GM19468 (cell line): ENCODE measurements at regions not wholly inside any gene's neighbourhood (a gene's known extent, or its start where the extent isn't known, plus 50 kb on each side); places are given as distances from the start of the nearest gene placed in this dataset.

ENCODE experiments used
- ATAC-seq: cut with Tn5 transposase; IDR thresholded peaks from one replicate; pipeline ENCODE4 v1.9.1; 2021; ENCODE audit warnings: mild to moderate bottlenecking, moderate library complexity, moderate number of reproducible peaks; ENCODE audit not compliant: unreplicated experiment; ENCODE audit errors: extremely low read depth

DNA sequence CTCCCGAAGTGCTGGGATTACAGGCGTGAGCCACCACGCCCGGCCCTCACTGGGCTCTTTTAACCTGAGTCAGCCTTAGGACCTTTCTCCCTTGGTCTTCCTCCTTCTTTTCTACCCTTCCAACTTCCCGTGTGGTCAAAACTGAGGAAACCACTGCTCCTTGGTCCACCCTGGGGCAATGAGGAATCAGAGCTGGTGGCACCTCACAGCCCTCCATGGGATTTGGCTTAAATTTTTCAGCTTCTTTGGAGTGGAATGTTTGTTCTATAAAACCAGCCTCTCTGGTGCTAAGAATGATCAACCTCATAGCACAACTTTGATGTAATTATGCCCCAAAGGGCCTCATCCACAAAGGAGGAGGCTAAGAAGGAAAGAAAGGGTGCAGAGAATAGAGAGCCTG, 76.6 kb upstream of the CFAP20DC start:
- ATAC-seq, result no peak

DNA sequence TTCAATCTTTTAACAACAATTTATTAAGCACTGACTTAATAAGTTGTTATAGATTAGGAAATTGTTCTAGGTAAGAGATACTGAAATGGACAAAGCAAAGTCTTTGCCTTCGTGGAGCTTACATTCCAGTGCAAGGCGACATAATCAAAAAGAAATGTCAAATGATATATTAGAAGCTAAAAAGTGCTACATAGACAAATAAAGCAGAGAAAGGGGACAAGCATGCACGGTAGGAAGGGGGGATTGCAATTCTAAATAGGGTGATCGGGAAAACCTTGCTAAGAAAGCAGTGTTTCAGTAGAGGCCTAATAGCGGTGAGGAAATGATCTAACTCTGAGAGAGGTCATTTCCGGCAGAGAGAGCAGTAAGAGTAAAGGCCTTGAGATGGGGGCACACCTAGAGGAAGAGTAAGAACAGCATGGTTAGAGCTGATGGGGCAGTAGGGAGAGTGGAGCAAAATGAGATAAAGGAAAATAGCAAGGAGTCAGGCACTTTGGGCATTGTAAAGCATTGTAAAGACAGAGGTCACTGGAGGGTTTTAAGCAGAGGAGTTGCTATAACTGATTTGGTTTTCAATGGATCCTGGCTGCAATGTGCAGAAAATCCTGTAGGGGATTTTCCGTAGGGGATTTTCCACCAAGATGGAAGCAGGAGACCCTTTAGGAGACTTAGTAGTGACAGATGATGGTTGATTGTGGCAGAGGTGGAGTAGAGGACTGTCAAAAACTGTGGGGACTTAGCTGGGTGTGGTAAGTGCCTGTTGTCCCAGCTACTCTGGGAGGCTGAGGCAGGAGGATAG, 71.7 kb upstream of the CFAP20DC start:
- no peak for ATAC-seq

GRCh38 chr3:59118928-59119327, 69.1 kb upstream of the CFAP20DC start:
- ATAC-seq, result no peak

- ATAC-seq, result no peak
These were observed 67.6 kb upstream of the CFAP20DC start for GRCh38 chr3:59117396-59117795.

GRCh38 chr3:59116233-59116537, 66.4 kb upstream of the CFAP20DC start:
- no peak for ATAC-seq

DNA sequence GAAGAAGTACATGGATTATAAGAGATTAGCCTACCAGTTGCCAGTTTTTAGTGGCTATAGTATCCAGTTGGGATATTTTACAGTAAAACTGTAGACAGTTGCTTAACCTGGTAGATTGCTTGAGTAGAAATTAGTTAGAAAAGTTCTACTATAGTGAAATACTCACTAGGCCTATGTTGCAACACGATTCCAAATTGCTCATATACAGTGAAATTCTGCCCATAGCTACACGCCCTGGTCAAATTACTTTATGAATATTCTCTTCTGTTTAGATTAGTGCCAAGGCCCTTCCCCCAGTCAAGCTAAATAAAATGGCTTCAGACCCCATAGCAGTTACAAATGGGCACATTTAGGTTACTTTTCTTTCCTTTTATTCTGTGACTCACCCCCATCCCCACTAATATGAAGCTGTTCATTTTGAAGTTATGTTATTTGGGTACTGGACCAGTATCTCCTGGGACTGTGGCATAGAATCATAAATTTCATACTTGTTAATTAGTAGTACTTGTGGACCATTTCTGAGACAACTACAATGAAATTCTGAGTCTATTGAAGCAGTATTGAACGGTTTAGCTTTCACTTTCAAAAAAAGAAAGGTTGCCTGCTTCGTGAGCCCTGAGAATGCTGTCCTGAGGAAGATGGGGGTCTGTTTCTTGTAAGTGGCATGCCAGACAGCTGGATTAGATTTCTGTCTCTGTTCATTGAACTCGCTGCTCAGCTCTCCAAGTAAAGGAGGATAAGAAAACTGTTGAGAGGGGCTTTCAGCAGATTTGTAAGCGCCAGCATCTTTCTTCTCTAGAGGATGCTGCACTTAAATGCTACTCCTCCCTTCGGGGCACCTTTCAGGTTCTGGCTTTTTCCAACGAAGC, 65.8 kb upstream of the CFAP20DC start:
- no peak for ATAC-seq

DNA sequence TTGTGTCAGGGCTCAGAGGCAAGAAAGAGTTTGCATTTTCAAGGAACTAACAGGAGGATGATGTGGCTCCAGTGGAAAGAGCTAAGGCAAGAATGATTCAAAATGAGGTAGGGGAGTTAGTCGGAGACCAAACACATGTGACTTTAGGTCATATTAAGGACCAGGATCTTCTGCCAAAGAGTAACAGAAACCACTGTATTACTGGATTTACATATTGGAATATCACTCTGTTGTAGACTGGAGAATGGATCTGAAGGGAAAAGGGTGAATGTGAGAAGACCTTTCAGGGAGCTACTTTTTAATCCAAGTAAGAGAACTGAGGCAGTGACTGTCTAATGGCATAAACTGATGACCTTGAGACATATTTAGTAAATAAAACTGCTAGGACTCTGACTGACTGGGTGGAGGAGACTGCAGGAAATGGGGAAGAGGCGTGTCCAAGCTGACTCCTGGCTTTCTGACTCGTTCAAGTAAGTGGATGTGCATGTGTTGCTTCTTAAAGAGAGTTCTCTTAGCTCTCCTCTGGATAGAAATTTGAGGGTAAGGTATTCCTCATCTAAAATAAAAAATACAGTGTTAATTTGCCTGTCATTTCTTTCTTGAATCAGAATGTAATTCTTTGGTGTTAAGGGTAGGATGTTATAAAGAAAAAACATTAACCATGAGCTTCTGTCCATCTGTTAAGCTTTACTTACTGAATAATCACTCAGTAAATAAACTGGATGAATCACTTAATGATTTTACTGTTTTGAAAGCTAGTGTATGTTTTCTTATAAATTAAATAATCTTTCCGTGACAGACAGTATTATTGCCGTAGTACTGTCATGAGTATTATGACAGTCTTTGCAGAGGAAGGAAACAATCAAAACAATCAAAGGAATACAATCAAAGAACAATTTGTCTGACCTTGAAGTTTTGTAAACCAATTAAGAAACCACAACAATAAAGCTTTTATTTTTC, 58.3 kb upstream of the CFAP20DC start:
- no peak for ATAC-seq

DNA sequence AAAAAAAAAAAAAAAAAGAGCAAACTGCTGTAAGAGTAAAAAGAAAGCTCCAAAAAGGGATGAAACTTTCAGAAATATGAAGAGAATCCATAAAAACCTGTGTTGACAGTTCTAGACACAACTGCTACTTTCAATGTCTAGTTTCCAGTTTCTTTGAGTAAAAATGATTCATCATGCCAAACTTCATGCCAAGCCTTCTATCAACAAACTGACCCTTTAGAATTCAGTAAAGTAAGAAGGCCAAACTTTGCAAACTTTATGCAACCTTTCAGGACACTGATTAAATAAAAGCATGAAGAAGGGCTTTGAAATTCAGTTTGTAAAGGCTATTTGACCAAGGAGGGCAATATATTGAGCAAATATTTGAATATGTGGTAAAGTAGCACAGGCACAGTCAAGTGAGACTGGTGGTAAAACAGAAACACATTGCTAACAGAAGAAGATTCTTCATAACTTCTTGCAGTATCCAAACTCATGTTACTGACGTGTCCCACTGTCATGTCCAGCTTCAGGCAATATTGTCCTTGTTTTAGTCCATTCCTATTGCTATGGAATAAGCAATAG, 56.3 kb upstream of the CFAP20DC start:
- ATAC-seq, result no peak

DNA sequence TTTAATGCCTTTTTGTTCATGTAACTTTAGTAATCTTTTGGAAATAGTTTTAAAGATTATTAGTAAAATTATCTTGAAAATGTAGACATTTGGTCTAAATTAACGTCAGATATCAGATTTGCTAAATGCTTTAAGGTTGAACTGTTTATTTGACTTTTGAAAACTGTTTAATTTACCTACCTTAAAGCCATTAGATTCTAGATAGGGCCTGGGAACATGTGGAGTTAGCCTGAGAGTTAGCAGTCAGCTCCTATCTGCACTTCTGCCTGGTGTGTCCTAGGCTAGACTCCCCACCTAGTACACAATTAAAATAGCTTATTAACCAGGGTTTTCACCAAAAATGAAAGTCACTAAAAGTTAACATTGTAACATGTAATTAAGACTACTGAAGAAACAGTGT, 53.7 kb upstream of the CFAP20DC start:
- ATAC-seq, result no peak

DNA sequence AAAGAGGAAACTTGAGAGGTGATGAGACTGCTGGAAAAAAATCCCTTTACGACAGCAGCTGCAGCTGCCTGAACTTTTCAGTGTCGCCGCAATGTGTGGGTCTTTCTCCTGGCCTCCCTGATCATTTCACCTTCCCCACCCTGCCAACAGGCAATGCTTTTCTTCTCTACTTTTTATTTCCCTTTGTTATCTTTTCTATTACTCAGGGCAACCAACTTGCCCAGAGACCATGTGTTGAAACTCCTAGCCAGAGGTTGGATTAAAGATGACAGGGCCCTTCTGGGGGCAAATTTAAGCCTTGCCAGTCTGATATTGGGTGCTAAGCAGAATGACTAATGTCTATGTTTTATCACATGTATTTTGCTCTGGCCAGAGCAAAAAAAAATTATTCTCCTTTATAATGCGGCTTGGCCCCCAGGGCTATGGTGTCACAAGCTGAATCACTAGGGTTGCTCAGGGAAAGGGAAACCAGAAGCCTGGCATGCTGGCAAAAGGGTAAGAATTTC, 51.5 kb upstream of the CFAP20DC start:
- ATAC-seq, result no peak
